Activated B cell treated with CpG ODN at 0.5 μM for 24 hours (primary cell): ENCODE measurements at regions not wholly inside any gene's neighbourhood (a gene's known extent, or its start where the extent isn't known, plus 50 kb on each side); places are given as distances from the start of the nearest gene placed in this dataset.

Experiments
- ATAC-seq: fragments of 200-7000 bp; cut with Tn5 transposase; one replicate; pipeline ENCODE4 v1.10.0; 2021; ENCODE audit warnings: low read depth, mild to moderate bottlenecking, moderate library complexity
- CTCF ChIA-PET: fragments of 350-600 bp; sonication (Branson Sonifier 250); formaldehyde crosslinking; loops from one replicate; lab custom pipeline; 2021; ENCODE audit warnings: antibody characterized with exemption; lab: Charles Lee
- POLR2A ChIA-PET: fragments of 350-600 bp; sonication (Branson Sonifier 250); formaldehyde crosslinking; loops from one replicate; lab custom pipeline; 2021; ENCODE audit warnings: antibody characterized with exemption; lab: Charles Lee
- DNase-seq: peaks from one replicate; pipeline ENCODE4 v3.0.0; 2022
- H3K27ac Mint-ChIP-seq: one replicate; pipeline ENCODE4 v1.8.0; 2020; ENCODE audit warnings: mixed read lengths
- H3K27me3 Mint-ChIP-seq: one replicate; pipeline ENCODE4 v1.8.0; 2021; ENCODE audit warnings: mixed read lengths
- H3K36me3 Mint-ChIP-seq: one replicate; pipeline ENCODE4 v1.8.0; 2021; ENCODE audit warnings: low read depth, mixed read lengths
- H3K4me1 Mint-ChIP-seq: one replicate; pipeline ENCODE4 v1.8.0; 2021; ENCODE audit warnings: mixed read lengths
- H3K4me3 Mint-ChIP-seq: one replicate; pipeline ENCODE4 v1.8.0; 2020; ENCODE audit warnings: mild to moderate bottlenecking, mixed read lengths
- H3K9me3 Mint-ChIP-seq: one replicate; pipeline ENCODE4 v1.8.0; 2020; ENCODE audit warnings: mixed read lengths
- intact Hi-C: fragments of 100-400 bp; cut with micrococcal nuclease; formaldehyde crosslinking; loops from one replicate; pipeline ENCODE4 v1.15.1; 2024
- TF ChIP-seq, protein P1 (sequence below): fragments of 200-600 bp; IDR thresholded peaks from one replicate; pipeline ENCODE4 v1.8.0; 2022; ENCODE audit warnings: antibody characterized with exemption, mild to moderate bottlenecking

DNA sequence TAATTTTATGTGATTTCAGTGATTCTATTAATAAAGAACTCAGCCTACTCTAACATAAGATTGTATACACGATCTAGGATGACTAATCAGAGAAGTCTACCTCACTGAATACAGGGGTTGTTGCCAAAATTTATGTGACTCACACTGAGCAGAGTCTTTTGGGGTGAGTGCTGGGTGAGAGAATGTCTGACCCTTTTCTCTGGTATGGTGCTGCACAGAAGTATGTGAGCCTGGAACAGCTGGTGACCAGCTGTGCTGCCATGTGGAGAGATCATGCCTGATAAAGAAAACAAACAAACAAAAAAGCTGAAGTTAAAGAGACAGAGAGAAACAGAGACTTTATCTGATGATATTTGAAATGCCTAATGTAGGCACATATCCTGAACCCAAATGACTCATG is 618.1 kb upstream of the GRIA3 start:
- DNase-seq (no peak), ATAC-seq (no peak)
- no peaks in the 10 kb centered on the region for H3K4me1 Mint-ChIP-seq
- CTCF ChIA-PET: no interaction called here
- H3K27ac Mint-ChIP-seq: no peak overlapping the region
- no peaks in the 10 kb centered on the region for H3K9me3 Mint-ChIP-seq
- POLR2A ChIA-PET: no interaction called here
- H3K27me3 Mint-ChIP-seq: no peaks in the 10 kb centered on the region
- intact Hi-C loops: no loop called here
- H3K4me3 Mint-ChIP-seq: no peak overlapping the region
- TF ChIP-seq, protein P1, sequence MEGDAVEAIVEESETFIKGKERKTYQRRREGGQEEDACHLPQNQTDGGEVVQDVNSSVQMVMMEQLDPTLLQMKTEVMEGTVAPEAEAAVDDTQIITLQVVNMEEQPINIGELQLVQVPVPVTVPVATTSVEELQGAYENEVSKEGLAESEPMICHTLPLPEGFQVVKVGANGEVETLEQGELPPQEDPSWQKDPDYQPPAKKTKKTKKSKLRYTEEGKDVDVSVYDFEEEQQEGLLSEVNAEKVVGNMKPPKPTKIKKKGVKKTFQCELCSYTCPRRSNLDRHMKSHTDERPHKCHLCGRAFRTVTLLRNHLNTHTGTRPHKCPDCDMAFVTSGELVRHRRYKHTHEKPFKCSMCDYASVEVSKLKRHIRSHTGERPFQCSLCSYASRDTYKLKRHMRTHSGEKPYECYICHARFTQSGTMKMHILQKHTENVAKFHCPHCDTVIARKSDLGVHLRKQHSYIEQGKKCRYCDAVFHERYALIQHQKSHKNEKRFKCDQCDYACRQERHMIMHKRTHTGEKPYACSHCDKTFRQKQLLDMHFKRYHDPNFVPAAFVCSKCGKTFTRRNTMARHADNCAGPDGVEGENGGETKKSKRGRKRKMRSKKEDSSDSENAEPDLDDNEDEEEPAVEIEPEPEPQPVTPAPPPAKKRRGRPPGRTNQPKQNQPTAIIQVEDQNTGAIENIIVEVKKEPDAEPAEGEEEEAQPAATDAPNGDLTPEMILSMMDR: no peak
- no peaks in the 10 kb centered on the region for H3K36me3 Mint-ChIP-seq

DNA sequence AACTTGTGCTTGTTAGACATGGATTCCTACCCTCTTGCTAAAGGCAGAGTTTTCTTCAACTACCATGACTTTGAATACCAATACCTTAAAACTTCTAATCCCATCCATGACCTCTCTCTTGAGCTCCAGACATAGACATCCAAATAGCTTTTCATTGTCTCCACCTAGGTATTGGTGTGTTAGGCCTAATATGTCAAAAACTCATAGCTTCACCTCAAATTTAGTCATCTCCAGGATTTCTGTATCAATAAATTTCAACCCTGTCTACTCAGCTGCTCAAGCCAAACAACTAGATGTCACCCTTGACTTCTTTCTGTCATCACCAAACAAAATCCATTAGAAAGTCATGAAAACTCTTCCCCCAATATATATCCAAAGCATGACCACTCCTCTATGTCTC is 617.7 kb upstream of the GRIA3 start:
- TF ChIP-seq, protein P1: no peak
- Mint-ChIP-seq H3K4me3 (no peak overlapping the region), H3K27me3 (no peaks in the 10 kb centered on the region), H3K27ac (no peak overlapping the region), H3K36me3 (no peaks in the 10 kb centered on the region), H3K9me3 (no peaks in the 10 kb centered on the region), H3K4me1 (no peaks in the 10 kb centered on the region)
- DNase-seq (no peak), ATAC-seq (no peak)
- intact Hi-C loops: no loop called here
- ChIA-PET CTCF (no interaction called here), POLR2A (no interaction called here)

DNA sequence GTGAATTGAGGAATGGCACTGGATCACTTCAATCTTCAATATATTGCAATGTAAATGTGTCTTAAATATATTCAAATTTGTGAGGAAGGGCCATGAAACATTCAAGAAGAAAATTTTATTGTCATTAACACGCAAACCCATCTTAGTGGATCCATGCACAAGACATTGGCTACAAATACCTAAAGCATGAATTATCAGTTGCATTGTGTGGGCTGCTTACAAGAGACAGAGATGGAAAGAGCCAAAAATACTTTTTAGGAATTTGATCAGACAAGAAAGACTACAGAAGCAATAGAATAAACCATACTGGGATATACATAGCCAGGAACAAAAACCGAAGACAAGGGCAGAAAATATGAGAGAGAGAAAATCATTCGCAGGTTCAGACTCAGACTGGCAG is 616.2 kb upstream of the GRIA3 start:
- intact Hi-C loops: no loop called here
- POLR2A ChIA-PET: no interaction called here
- no peaks in the 10 kb centered on the region for H3K27me3 Mint-ChIP-seq
- H3K4me1 Mint-ChIP-seq: no peaks in the 10 kb centered on the region
- no peak for ATAC-seq
- H3K36me3 Mint-ChIP-seq: no peaks in the 10 kb centered on the region
- CTCF ChIA-PET: no interaction called here
- H3K9me3 Mint-ChIP-seq: no peaks in the 10 kb centered on the region
- no peak overlapping the region for H3K4me3 Mint-ChIP-seq
- TF ChIP-seq, protein P1: no peak
- H3K27ac Mint-ChIP-seq: no peak overlapping the region
- no peak for DNase-seq

DNA sequence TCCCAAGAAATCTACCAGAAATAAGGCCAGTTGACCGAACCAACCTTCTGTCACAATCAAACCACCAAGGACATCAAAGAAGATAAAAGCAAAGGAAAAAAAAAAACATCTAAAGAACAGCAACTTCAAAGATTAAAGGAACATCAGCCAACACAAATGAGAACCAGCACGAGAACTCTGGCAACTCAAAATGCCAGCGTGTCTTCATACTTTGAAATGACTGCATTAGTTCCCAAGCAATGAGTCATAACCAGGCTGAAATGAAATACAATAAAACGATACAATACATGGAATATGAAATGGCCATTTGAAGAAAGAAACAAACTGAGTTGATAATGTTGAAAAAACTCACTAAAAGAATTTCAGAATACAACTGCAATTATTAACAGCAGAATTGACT is 611.6 kb upstream of the GRIA3 start:
- TF ChIP-seq, protein P1: no peak
- intact Hi-C loops: no loop called here
- DNase-seq: no peak
- Mint-ChIP-seq H3K36me3 (no peaks in the 10 kb centered on the region), H3K4me1 (no peaks in the 10 kb centered on the region), H3K27ac (no peak overlapping the region), H3K4me3 (no peak overlapping the region), H3K9me3 (peaks cover 3% of the 10 kb centered on the region), H3K27me3 (no peaks in the 10 kb centered on the region)
- ChIA-PET POLR2A (no interaction called here), CTCF (no interaction called here)
- no peak for ATAC-seq

DNA sequence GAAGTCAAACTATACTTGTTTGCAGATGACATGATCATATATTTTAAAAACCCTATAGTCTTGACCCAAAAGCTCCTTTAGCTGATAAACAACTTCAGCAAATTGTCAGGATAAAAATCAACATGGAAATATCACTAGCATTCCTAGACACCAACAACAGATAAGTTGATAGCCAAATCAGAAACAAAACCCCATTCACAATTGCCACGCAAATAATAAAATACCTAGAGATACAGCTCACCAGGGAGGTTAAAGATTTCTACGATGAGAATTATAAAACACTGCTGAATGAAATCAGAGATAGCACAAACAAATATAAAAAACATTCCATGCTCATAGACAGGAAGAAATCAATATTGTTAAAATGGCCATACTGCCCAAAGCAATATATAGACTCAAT is 605.0 kb upstream of the GRIA3 start:
- POLR2A ChIA-PET: no interaction called here
- H3K4me3 Mint-ChIP-seq: no peak overlapping the region
- H3K27ac Mint-ChIP-seq: no peak overlapping the region
- intact Hi-C loops: no loop called here
- TF ChIP-seq, protein P1: no peak
- CTCF ChIA-PET: no interaction called here
- no peak for DNase-seq
- no peaks in the 10 kb centered on the region for H3K4me1 Mint-ChIP-seq
- no peaks in the 10 kb centered on the region for H3K27me3 Mint-ChIP-seq
- no peaks in the 10 kb centered on the region for H3K36me3 Mint-ChIP-seq
- no peak for ATAC-seq
- H3K9me3 Mint-ChIP-seq: peaks cover 3% of the 10 kb centered on the region
